PC-3 (cell line): ENCODE measurements at regions not wholly inside any gene's neighbourhood (a gene's known extent, or its start where the extent isn't known, plus 50 kb on each side); places are given as distances from the start of the nearest gene placed in this dataset.
"Not testable (repeated sequence)": the region's sequence is repeated elsewhere in the genome, so short reads cannot be mapped to it uniquely, and the experiment has no call there.

ENCODE experiments used
- EZH2phosphoT487 ChIP-seq: fragments of 300-600 bp; sonication (generic); IDR thresholded peaks from 2 replicates; pipeline ENCODE4 v1.6.1; 2018; ENCODE audit warnings: mild to moderate bottlenecking, antibody characterized with exemption, low read length, borderline replicate concordance
- TF ChIP-seq, protein P1 (sequence below): fragments of 300-600 bp; sonication (generic); conservative IDR thresholded peaks from 2 replicates; pipeline ENCODE4 v1.5.1; 2017; ENCODE audit warnings: antibody characterized with exemption, low read depth, mild to moderate bottlenecking, low read length

DNA sequence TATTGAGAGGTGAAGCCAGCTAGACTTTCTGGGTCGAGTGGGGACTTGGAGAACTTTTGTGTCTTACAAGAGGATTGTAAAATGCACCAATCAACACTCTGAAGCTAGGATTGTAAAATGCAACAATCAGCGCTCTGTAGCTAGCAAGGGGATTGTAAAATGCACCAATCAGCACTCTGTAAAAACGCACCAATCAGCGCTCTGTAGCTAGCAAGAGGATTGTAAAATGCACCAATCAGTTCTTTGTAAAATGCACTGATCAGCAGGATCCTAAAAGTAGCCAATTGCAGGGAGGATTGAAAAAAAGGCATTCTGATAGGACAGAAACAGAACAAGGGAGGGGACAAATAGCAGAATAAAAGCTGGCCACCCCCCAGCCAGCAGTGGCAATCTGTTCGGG, 68.1 kb upstream of the BOD1 start:
- TF ChIP-seq, protein P1, sequence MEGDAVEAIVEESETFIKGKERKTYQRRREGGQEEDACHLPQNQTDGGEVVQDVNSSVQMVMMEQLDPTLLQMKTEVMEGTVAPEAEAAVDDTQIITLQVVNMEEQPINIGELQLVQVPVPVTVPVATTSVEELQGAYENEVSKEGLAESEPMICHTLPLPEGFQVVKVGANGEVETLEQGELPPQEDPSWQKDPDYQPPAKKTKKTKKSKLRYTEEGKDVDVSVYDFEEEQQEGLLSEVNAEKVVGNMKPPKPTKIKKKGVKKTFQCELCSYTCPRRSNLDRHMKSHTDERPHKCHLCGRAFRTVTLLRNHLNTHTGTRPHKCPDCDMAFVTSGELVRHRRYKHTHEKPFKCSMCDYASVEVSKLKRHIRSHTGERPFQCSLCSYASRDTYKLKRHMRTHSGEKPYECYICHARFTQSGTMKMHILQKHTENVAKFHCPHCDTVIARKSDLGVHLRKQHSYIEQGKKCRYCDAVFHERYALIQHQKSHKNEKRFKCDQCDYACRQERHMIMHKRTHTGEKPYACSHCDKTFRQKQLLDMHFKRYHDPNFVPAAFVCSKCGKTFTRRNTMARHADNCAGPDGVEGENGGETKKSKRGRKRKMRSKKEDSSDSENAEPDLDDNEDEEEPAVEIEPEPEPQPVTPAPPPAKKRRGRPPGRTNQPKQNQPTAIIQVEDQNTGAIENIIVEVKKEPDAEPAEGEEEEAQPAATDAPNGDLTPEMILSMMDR, result not testable (repeated sequence)
- not testable (repeated sequence) for TF ChIP-seq EZH2phosphoT487
